ENCODE measurements at regions not wholly inside any gene's neighbourhood (a gene's known extent, or its start where the extent isn't known, plus 50 kb on each side); places are given as distances from the start of the nearest gene placed in this dataset.

- TF ChIP-seq CTCF (IDR thresholded peaks at IDR 0.05; ENCODE audit: insufficient read depth, low read length): no peak
- no peak for TF ChIP-seq GABPA (IDR thresholded peaks at IDR 0.05; ENCODE audit: low read depth)
Observed at GRCh38 chr6:156383059-156383458, 394.1 kb upstream of the ARID1B start.
